ENCODE measurements at regions not wholly inside any gene's neighbourhood (a gene's known extent, or its start where the extent isn't known, plus 50 kb on each side); places are given as distances from the start of the nearest gene placed in this dataset.

DNA sequence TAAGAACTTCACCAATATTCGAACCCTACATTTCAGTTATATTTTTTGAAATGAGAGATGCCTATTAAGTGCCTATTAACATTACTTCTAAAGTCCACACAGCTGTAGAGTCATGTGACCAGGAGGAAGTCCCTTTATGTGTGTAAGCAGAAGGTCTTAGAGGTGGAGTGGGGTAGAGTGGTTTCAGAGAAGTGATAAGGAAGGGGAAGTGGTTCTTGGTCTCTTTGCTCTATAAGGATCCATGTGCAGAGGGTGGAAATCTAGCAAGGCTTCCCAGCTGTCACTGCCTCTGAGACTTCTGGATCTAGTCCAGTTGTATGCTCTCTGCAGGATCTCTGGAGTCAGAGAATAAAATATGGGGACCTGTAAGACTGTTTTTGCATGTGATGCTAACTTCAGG, 673.9 kb downstream of the FLRT2 start:
- Histone ChIP-seq H3K4me3 (no peak overlapping the region), H3K27me3 (no peaks in the 10 kb centered on the region), H3K9me3 (ENCODE audit: low read depth) (no peaks in the 10 kb centered on the region), H3K4me1 (ENCODE audit: low read depth) (no peaks in the 10 kb centered on the region), H3K36me3 (no peaks in the 10 kb centered on the region), H3K27ac (no peak overlapping the region)
- TF ChIP-seq CTCF (IDR thresholded peaks at IDR 0.05; ENCODE audit: low read depth, low read length): no peak
- no peak for DNase-seq (ENCODE audit: low read depth in 1 of 2, low spot score in 1 of 2)

GRCh38 chr14:86196471-86196870, 666.5 kb downstream of the FLRT2 start:
- no peaks in the 10 kb centered on the region for H3K36me3 ChIP-seq
- H3K27me3 ChIP-seq: no peaks in the 10 kb centered on the region
- H3K9me3 ChIP-seq (ENCODE audit: low read depth): no peaks in the 10 kb centered on the region
- peak in 1 of 2 donors; percentile 0 for DNase-seq (ENCODE audit: low read depth in 1 of 2, low spot score in 1 of 2)
- H3K4me3 ChIP-seq: no peak overlapping the region
- no peaks in the 10 kb centered on the region for H3K4me1 ChIP-seq (ENCODE audit: low read depth)
- H3K27ac ChIP-seq: no peak overlapping the region
- no peak for TF ChIP-seq CTCF (IDR thresholded peaks at IDR 0.05; ENCODE audit: low read depth, low read length)

DNA sequence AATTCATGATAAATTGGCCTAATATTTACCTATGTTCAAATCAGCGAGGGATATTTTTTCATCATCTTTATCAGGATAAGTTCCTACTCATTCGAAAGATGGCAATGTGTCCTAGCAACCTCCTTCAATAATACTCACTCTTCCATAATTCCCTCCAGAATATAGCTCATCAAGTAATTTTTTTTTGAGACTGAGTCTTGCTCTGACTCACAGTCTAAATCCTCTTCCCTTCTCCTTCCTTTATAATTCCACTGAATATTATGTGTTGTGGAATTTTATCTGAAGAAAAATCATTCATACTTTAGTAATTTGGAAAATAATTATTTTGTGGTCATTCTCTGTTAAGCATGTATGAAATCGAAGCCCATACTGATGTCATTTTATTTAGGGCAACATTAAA, 663.8 kb downstream of the FLRT2 start:
- no peak for TF ChIP-seq CTCF (IDR thresholded peaks at IDR 0.05; ENCODE audit: low read depth, low read length)
- H3K4me1 ChIP-seq (ENCODE audit: low read depth): no peaks in the 10 kb centered on the region
- no peaks in the 10 kb centered on the region for H3K9me3 ChIP-seq (ENCODE audit: low read depth)
- no peaks in the 10 kb centered on the region for H3K27me3 ChIP-seq
- no peak overlapping the region for H3K4me3 ChIP-seq
- H3K36me3 ChIP-seq: no peaks in the 10 kb centered on the region
- no peak overlapping the region for H3K27ac ChIP-seq
- no peak for DNase-seq (ENCODE audit: low read depth in 1 of 2, low spot score in 1 of 2)

- H3K36me3 ChIP-seq: no peaks in the 10 kb centered on the region
These were observed 650.0 kb downstream of the FLRT2 start for GRCh38 chr14:86179980-86180379.

GRCh38 chr14:86168371-86168770, 638.4 kb downstream of the FLRT2 start:
- Histone ChIP-seq H3K4me3 (no peak overlapping the region), H3K4me1 (ENCODE audit: low read depth) (no peaks in the 10 kb centered on the region), H3K9me3 (ENCODE audit: low read depth) (no peaks in the 10 kb centered on the region), H3K27me3 (no peaks in the 10 kb centered on the region), H3K27ac (no peak overlapping the region), H3K36me3 (no peaks in the 10 kb centered on the region)
- TF ChIP-seq CTCF (IDR thresholded peaks at IDR 0.05; ENCODE audit: low read depth, low read length): no peak
- no peak for DNase-seq (ENCODE audit: low read depth in 1 of 2, low spot score in 1 of 2)

More at GRCh38 chr14:86179980-86180379, 650.0 kb downstream of the FLRT2 start:
- DNase-seq (ENCODE audit: low read depth in 1 of 2, low spot score in 1 of 2): no peak
- H3K27ac ChIP-seq: no peak overlapping the region
- H3K4me3 ChIP-seq: no peak overlapping the region
- H3K4me1 ChIP-seq (ENCODE audit: low read depth): no peaks in the 10 kb centered on the region
- H3K27me3 ChIP-seq: no peaks in the 10 kb centered on the region
- H3K9me3 ChIP-seq (ENCODE audit: low read depth): no peaks in the 10 kb centered on the region
- TF ChIP-seq CTCF (IDR thresholded peaks at IDR 0.05; ENCODE audit: low read depth, low read length): no peak

DNA sequence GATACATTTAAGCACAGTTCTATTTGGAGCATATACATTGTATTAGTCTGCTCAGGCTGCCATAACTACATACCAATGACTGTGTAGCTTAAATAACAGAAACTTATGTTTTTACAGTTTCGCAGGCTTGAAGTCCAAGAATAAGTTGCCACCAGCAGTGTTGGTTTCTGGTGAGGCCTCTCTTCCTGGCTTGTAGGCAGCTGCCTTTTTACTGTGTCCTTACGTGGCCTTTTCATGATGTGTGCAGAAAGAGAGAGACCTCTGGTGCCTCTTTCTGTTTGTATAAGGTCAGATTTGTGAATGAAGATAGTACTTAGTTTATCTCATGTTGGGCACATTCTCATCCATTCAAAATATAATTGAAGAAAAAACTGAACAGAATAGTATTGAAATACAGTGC, 636.6 kb downstream of the FLRT2 start:
- no peaks in the 10 kb centered on the region for H3K27me3 ChIP-seq
- no peak overlapping the region for H3K27ac ChIP-seq
- H3K36me3 ChIP-seq: no peaks in the 10 kb centered on the region
- no peak overlapping the region for H3K4me3 ChIP-seq
- no peak for TF ChIP-seq CTCF (IDR thresholded peaks at IDR 0.05; ENCODE audit: low read depth, low read length)
- no peaks in the 10 kb centered on the region for H3K9me3 ChIP-seq (ENCODE audit: low read depth)
- DNase-seq (ENCODE audit: low read depth in 1 of 2, low spot score in 1 of 2): no peak
- H3K4me1 ChIP-seq (ENCODE audit: low read depth): no peaks in the 10 kb centered on the region
